Motor neuron (in vitro differentiated cells): ENCODE measurements at regions not wholly inside any gene's neighbourhood (a gene's known extent, or its start where the extent isn't known, plus 50 kb on each side); places are given as distances from the start of the nearest gene placed in this dataset.

Source experiments
- ATAC-seq, 8 experiments: fragments of 200-7000 bp; cut with Tn5 transposase; replicated peaks in 6 of 8; 2 replicates each; pipeline ENCODE4 v1.8.0; 2021; ENCODE audit warnings: mild to moderate bottlenecking in 8 of 8, moderate library complexity in 8 of 8
- H3K27ac ChIP-seq, 2 donors: fragments of 250-450 bp; sonication (Bioruptor Pico); 2 replicates each; pipeline ENCODE4 v1.9.0; 2021; ENCODE audit warnings: antibody characterized with exemption in 2 of 2, mild to moderate bottlenecking in 2 of 2, moderate library complexity in 1 of 2
- H3K4me1 ChIP-seq, 2 donors: fragments of 250-450 bp; sonication (Bioruptor Pico); replicated peaks in 1 of 2; 2 replicates each; pipeline ENCODE4 v1.6.1; 2021; ENCODE audit warnings: antibody characterized with exemption in 2 of 2, mild to moderate bottlenecking in 2 of 2, moderate library complexity in 1 of 2
- H3K4me3 ChIP-seq, 5 donors: fragments of 250-450 bp; sonication (Bioruptor Pico); 2 replicates each; pipeline ENCODE4 v1.9.0; 2021; ENCODE audit warnings: antibody characterized with exemption in 5 of 5, mild to moderate bottlenecking in 5 of 5, moderate library complexity in 4 of 5
- WGBS, 10 experiments: fragments of 450-650 bp; shearing (Covaris generic); methylation state at CpG; one replicate each; pipeline ENCODE4 v1.0.0; 2022; 5-methylcytosine and 5-hydroxymethylcytosine counted together
- in situ Hi-C, 9 experiments: fragments of 400-800 bp; cut with MboI; loops; one replicate each; pipeline ENCODE4 v1.15.0; 2021; ENCODE audit warnings: low sequenced_read_pairs in 9 of 9, low pct_unique_long_range_greater_than_20kb in 2 of 9; ENCODE audit not compliant: unreplicated experiment in 9 of 9

DNA sequence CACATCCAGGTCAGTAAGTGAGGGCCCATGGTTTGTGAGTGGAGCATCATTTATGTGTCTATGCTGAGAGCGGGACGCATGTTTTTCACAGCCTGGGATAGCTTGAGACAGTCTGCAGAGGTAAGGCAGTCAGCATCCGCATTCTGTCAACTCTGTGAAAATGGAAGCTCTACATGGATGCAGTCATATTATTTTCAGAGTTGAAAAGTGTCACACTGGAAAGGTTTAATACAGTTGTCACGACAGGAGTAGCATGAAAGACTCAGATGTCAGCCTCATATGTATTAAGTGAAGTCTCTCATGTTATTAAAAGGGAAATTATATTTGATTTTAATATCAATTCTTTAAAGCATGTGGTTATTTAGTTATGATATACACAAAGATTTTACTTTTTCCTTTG is 436.9 kb upstream of the GYPC start:
- 0 to 100% (median 73%) methylated on average over 1 to 3 of the region's 4 CpGs; no CpG with 5 or more reads in 2 of the 10 experiments for whole genome bisulfite sequencing, 10 experiments
- Histone ChIP-seq H3K4me1 (no peaks in the 10 kb centered on the region), H3K4me3 (no peak overlapping the region), H3K27ac (no peak overlapping the region)
- in situ Hi-C loops, result no loop called here
- ATAC-seq, result no peak

DNA sequence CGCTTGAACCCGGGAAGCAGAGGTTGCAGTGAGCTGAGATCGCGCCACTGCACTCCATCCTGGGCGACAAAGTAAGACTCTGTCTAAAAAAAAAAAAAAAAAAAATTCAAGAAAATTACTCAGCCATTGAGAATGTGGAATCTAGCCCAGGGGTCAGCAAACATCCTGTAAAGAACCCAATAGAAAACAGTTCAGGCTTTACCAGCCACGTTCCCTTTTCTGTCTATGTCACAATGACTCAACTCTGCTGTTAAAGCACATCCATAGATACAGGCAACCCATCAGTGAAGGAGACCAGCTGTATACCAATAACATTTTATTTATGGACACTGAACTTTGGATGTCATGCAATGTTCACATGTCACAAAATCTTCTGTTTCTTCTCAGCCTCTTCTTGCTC is 435.6 kb upstream of the GYPC start:
- H3K4me1 ChIP-seq, result no peaks in the 10 kb centered on the region
- H3K27ac ChIP-seq, result no peak overlapping the region
- in situ Hi-C loops, result no loop called here
- no peak for ATAC-seq
- H3K4me3 ChIP-seq, result no peak overlapping the region
- 10 to 84% (median 57%) methylated on average over 1 to 6 of the region's 6 CpGs for WGBS, 10 experiments

GRCh38 chr2:126221506-126221905 is 434.5 kb upstream of the GYPC start:
- no peak overlapping the region for H3K4me3 ChIP-seq
- H3K4me1 ChIP-seq, result no peaks in the 10 kb centered on the region
- H3K27ac ChIP-seq, result no peak overlapping the region
- no peak for ATAC-seq
- in situ Hi-C loops, result no loop called here
- 0 to 83% (median 40%) methylated on average over 1 of the region's 1 CpG; no CpG with 5 or more reads in 6 of the 10 experiments for WGBS, 10 experiments

DNA sequence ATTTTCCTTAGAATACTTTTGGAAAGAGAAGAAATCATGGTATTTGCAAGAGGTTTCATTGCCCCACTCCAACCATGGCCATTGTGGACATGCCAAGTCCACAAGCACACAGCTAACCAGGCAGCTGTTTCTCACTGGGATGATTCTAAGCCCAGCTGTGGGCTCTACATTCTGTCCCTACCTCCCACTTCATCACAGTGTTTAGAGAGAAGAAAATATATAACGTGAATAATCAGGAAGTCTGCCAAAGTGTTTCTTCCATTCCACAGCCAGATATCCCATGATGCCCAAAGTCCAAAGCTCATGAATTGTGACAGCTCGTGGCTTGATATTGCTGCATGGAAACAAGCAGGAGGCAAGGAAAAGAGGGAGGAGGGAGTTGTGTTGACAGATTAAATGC is 433.7 kb upstream of the GYPC start:
- no peak for ATAC-seq
- no peak overlapping the region for H3K4me3 ChIP-seq
- in situ Hi-C loops, result no loop called here
- no peaks in the 10 kb centered on the region for H3K4me1 ChIP-seq
- H3K27ac ChIP-seq, result no peak overlapping the region
- WGBS, 10 experiments, result 0 to 90% (median 33%) methylated on average over 1 to 2 of the region's 2 CpGs; no CpG with 5 or more reads in 2 of the 10 experiments

DNA sequence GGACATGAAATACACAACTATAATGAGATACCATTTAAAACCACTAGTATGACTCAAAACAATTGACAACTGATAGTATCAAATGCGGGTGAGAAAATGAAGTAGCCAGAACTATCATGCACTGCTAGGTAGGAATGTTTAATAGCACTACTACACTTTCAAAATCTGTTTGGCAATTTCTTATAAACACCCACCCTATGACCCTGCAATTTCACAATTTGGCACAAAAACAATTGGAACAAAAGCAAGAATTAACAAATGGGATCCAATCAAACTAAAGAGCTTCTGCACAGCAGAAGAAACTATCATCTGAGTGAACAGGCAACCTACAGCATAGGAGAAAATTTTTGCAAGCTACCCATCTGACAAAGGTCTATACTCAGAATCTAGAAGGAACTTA is 431.2 kb upstream of the GYPC start:
- no peaks in the 10 kb centered on the region for H3K4me1 ChIP-seq
- in situ Hi-C loops, result loop anchor here in 2 of 9 experiments (25.0 kb wide), 3 partner anchors 113 to 738 kb away; no protein-coding TSS in a partner anchor
- no peak overlapping the region for H3K27ac ChIP-seq
- 0 to 100% (median 67%) methylated on average over 1 of the region's 1 CpG; no CpG with 5 or more reads in 1 of the 10 experiments for WGBS, 10 experiments
- no peak for ATAC-seq
- H3K4me3 ChIP-seq, result no peak overlapping the region

DNA sequence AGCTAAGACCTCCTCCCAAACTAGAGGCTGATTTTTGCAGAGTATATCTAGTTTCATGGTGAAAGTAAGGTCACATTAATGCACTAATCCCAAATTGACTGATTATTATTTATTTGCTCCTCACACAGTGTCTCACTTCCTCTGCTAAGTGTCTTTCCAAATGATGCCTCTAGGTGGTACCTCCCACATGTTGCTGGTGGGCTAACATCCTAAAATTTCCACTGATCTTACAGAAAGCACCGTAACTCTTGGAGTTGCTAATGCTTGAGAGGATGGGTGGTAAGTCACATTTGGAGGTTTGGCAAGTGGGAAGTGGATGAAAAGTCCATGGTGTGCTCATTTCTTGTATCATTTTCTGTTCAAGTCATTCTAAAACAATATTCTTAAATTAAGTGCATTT is 428.7 kb upstream of the GYPC start:
- Histone ChIP-seq H3K4me1 (no peaks in the 10 kb centered on the region), H3K4me3 (no peak overlapping the region), H3K27ac (no peak overlapping the region)
- peak in 1 of 8 experiments; percentile 30 for ATAC-seq
- 0 to 100% (median 20%) methylated on average over 1 of the region's 1 CpG; no CpG with 5 or more reads in 3 of the 10 experiments for WGBS, 10 experiments
- in situ Hi-C loops, result loop anchor here in 2 of 9 experiments (25.0 kb wide), 3 partner anchors 110 to 735 kb away; no protein-coding TSS in a partner anchor

GRCh38 chr2:126228531-126228930 is 427.4 kb upstream of the GYPC start:
- no peaks in the 10 kb centered on the region for H3K4me1 ChIP-seq
- 0 to 100% (median 84%) methylated on average over 1 of the region's 1 CpG for WGBS, 10 experiments
- in situ Hi-C loops, result loop anchor here in 2 of 9 experiments (25.0 kb wide), 3 partner anchors 109 to 734 kb away; no protein-coding TSS in a partner anchor
- no peak for ATAC-seq
- no peak overlapping the region for H3K4me3 ChIP-seq
- no peak overlapping the region for H3K27ac ChIP-seq

GRCh38 chr2:126238251-126238650 is 417.7 kb upstream of the GYPC start:
- no peak for ATAC-seq
- Histone ChIP-seq H3K27ac (no peak overlapping the region), H3K4me3 (no peak overlapping the region), H3K4me1 (peaks cover 5 to 16% of the 10 kb centered on the region in 2 donors)
- in situ Hi-C loops, result loop anchor here in 2 of 9 experiments (25.0 kb wide), 3 partner anchors 99 to 724 kb away; no protein-coding TSS in a partner anchor
- 5 to 96% (median 66%) methylated on average over 2 to 5 of the region's 5 CpGs; no CpG with 5 or more reads in 2 of the 10 experiments for WGBS, 10 experiments

DNA sequence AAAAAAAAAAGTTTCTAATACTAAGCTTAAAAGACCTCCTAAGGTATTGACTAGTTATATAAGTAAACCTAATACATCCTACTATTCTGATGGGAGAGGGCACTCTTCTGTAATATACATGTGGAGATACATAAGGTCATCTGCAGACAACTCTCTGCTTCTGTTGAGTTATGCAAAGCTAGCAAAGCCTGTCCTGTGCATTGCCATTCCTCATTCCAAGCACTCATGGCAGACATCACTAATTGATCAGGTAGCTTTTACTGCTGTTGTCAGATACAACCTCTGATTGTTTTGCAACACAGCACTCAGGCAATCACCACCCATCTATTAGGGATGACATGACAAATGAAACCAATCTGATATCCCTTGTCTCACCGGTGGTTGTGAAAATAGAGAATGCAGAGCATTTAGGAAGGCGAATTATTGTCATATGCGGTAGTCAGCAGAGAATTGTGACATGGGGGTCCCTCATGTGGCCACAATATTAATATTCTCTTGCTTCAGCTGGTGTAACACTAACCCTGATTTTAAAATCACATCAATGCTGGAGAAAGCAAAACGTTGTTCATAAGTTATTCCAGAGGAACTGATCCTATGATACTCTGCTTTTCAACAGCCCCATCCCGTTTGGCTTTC is 416.5 kb upstream of the GYPC start:
- in situ Hi-C loops, result loop anchor here in 2 of 9 experiments (25.0 kb wide), 3 partner anchors 98 to 723 kb away; no protein-coding TSS in a partner anchor
- H3K4me3 ChIP-seq, result no peak overlapping the region
- WGBS, 10 experiments, result 0 to 87% (median 60%) methylated on average over 1 to 5 of the region's 5 CpGs; no CpG with 5 or more reads in 3 of the 10 experiments
- H3K27ac ChIP-seq, result no peak overlapping the region
- ATAC-seq, result peak in 4 of 8 experiments; percentile 28 to 72 (median 50)
- H3K4me1 ChIP-seq, result peaks cover 5 to 16% of the 10 kb centered on the region in 2 donors

- ATAC-seq, result no peak
- 0 to 100% (median 30%) methylated on average over 1 to 2 of the region's 2 CpGs; no CpG with 5 or more reads in 2 of the 10 experiments for WGBS, 10 experiments
- in situ Hi-C loops, result loop anchor here in 2 of 9 experiments (10.0 to 25.0 kb wide), 4 partner anchors 96 to 721 kb away; no protein-coding TSS in a partner anchor
- H3K4me1 ChIP-seq, result peaks cover 5 to 16% of the 10 kb centered on the region in 2 donors
- no peak overlapping the region for H3K27ac ChIP-seq
- H3K4me3 ChIP-seq, result no peak overlapping the region
Observed at GRCh38 chr2:126241001-126241400, 415.0 kb upstream of the GYPC start.

DNA sequence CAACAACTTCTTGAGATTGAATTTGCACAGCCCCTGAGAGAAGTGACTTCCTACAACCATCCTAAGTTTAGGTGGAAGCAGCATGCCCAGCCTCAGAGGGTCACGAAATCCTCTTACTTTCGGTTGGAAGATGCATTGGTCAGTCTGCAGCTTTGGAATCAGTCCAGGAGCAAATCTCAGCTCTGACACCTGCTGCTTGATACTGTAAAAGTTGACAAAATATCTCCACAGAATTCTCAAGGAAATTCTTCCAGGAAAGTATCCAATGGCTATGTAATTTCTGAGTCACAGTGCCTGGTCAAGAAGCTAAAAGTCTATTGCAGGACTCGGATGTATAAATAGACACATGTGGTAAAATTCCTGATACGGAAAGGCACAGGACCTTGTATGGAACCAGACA is 414.5 kb upstream of the GYPC start:
- Histone ChIP-seq H3K4me3 (no peak overlapping the region), H3K27ac (no peak overlapping the region), H3K4me1 (peaks cover 5 to 16% of the 10 kb centered on the region in 2 donors)
- in situ Hi-C loops, result loop anchor here in 2 of 9 experiments (10.0 to 25.0 kb wide), 4 partner anchors 96 to 721 kb away; no protein-coding TSS in a partner anchor
- WGBS, 10 experiments, result 0 to 100% (median 74%) methylated on average over 1 to 4 of the region's 4 CpGs; no CpG with 5 or more reads in 2 of the 10 experiments
- ATAC-seq, result no peak

DNA sequence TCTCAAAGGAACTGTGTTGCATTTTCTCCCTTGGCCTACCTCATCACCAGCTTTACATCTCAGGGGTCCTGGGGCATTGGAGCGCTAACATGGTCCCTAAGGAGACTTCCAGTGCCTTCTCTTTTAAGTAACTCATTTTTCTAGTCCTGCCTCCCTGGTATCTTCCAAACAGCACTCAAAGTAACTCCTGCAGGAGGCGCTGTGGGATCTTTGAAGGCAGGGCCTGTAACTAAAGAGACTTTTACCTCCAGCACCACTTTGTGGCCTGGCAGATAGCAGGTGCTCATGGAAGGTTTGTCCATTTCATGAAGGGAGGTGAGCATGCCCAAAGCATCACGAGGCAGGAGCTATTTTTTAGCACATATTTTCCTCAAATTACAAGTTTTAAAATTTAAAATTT is 411.0 kb upstream of the GYPC start:
- peaks cover 5 to 11% of the 10 kb centered on the region in 2 donors for H3K4me1 ChIP-seq
- WGBS, 10 experiments, result 0 to 62% (median 17%) methylated on average over 1 to 3 of the region's 3 CpGs; no CpG with 5 or more reads in 3 of the 10 experiments

GRCh38 chr2:126253669-126254068 is 402.3 kb upstream of the GYPC start:
- peak in 5 of 8 experiments; percentile 47 to 67 (median 66) for ATAC-seq
- H3K4me1 ChIP-seq, result peaks cover 0 to 9% of the 10 kb centered on the region in 2 donors
- H3K27ac ChIP-seq, result no peak overlapping the region
- in situ Hi-C loops, result no loop called here
- no peak overlapping the region for H3K4me3 ChIP-seq
- WGBS, 10 experiments, result 29 to 40% (median 31%) methylated on average over 1 to 2 of the region's 2 CpGs; no CpG with 5 or more reads in 6 of the 10 experiments

More for the DNA sequence above, 411.0 kb upstream of the GYPC start:
- in situ Hi-C loops, result loop anchor here in 2 of 9 experiments (10.0 to 25.0 kb wide), 4 partner anchors 92 to 717 kb away; no protein-coding TSS in a partner anchor
- peak in 3 of 8 experiments; percentile 62 to 84 (median 74) for ATAC-seq
- no peak overlapping the region for H3K4me3 ChIP-seq
- H3K27ac ChIP-seq, result no peak overlapping the region
